ENCODE measurements at regions not wholly inside any gene's neighbourhood (a gene's known extent, or its start where the extent isn't known, plus 50 kb on each side); places are given as distances from the start of the nearest gene placed in this dataset.

DNA sequence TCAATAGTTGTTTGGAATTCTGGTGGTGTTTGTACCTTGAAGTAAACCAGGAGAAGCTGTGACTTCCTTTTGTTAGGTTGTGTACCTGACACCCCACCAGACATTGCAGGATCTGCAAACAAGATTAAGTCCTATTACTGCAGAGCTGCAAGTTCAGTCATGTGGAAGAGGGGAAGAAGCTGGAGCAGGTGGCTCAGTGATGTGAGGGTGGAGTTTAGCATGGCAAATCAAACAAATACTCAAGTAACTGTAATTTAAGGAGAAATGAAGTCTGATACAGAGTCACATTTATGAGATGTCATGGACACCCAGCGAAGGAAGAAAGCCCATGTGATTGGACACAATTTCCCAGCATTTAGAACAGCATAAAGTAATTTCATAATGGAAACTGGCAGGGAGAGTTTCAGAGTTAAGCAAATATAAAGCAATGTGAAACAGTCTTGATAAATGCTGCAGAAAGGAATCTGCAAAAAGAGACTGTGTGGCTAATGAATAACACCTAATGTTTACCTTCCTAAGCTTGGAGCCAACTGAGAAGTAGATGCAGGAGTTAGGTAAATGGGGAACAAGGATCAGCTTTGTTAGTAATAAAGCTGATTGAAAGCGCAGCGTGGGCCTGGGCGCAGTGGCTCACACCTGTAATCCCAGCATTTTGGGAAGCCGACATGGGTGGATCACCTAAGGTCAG, 249.1 kb downstream of the GBA3 start:
- no peak for DNase-seq

DNA sequence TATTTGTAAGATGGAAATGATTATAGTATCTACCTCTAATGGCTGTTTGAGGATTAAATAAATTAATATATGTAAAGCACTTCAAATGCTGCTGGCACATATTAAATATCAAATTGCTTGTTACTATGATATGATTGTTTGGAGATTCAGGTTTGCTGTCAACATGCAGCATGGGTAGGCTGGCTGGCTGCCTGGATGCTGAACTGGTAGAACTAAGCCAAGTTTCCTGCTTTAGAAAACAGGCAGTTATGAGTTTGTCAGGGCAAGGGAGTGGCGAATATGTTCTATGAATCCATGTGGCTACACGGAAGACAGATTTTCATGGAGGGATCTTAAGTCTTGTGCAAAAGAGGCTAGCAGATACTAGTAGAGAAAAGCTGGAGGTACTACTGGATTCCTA, 239.6 kb downstream of the GBA3 start:
- no peak for DNase-seq

DNA sequence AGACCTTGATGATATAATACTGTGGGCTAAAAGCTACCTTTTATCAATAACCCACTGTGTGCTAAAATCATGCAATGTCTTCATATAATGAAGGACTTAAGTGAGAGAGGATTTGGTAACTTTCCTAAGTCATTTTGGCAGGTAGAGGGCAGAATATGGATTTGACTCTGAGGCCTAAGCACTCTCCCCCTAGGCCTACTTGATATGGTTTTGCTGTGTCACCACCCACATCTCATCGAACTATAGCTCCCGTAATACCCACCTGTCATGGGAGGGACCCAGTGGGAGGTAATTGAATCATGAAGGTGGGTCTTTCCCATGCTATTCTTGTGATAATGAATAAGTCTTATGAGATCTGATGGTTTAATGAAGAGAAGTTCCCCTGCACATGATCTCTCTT, 229.7 kb downstream of the GBA3 start:
- DNase-seq, result no peak

DNA sequence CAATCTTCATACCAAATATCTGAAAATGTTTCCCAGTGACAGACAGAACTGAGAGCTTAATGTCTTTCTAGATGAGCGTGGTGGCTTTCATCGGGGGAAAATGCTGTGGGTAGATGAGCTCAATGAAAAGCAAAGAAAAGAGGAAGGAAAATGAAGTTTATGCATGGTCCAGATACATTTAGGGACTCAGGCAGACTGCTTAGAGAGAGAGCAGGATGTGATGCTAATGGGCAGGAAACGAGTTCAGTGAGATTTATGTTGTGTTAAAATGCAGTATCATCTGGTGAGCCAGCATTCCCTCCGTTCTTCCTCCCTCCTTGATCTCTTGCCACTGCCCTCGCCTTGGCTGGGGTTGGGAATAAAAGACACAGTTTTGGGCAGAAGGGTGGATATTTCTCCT, 229.2 kb downstream of the GBA3 start:
- no peak for DNase-seq

DNA sequence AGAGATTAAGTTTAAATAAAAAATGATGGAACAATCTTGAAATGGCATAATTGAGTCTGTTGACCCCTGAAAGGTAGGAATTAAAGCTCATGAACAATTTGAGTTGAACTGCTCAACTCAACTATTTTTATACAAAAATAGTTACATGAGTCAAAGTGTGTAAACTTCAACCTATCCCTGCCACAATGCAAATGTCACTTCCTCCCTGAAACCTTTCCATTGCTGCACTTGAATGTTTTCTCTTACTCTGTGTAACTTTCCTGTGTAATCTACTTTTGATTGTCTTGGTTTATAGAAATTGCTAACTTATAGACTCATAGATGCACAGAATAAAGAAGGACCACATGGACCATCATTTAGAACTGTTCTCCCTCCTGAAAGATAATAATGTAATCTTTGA, 218.5 kb downstream of the GBA3 start:
- no peak for DNase-seq

DNA sequence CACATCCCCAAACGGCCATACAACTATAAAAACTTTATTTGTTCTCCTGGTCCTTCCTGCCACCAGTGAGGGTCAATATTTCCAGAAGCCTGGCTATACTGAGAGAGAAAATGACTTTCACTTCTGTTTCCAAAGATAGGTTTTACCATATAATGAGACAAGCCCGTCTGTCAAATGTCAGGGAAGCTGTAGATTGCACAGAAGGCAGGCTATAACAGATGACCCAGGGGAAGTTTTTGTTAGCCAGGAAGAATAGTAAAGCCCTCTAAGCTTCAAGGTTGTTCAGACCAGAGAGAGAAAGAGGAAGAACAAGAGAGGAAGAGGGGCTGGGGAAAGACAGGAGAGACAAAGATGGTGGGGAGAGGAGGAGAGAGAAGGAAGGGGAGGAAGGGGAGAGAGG, 217.5 kb downstream of the GBA3 start:
- DNase-seq, result no peak

DNA sequence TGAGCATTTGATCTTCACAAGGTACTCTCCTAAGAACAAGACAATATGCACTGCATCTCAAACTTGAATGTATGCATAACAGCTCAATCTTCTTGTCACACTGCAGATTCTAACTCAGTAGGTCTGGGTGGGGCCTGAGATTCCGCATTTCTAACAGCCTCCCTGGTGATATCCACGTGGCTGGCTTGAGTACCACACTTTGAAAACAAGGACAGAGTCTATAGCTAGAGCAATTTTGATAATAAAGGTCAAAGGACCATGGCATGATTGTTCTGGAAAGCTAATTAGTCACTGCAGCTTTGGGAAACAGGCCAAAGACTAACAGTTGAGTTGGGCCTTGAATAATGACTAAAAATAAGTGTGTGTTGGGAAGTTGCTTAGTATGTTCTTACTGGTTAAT, 213.3 kb downstream of the GBA3 start:
- DNase-seq, result no peak

DNA sequence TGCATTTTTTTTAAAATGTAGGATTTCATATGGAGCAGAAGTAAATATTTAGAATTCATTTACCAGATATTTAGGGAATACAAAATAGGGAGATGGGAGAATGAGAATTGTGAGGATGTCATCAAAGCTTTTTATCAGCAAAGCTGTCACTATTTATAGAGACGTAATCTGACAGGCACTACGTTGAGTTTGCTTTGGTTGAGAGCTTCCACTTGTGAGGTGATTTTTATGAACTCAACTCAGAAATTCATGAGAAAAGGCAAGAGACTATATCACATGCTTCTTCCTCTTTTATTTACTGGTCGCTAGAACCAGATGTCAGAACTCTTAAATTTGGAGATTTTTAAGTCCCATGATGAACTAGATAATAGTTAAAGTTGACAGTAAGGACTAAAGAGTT, 211.2 kb downstream of the GBA3 start:
- DNase-seq, result no peak

DNA sequence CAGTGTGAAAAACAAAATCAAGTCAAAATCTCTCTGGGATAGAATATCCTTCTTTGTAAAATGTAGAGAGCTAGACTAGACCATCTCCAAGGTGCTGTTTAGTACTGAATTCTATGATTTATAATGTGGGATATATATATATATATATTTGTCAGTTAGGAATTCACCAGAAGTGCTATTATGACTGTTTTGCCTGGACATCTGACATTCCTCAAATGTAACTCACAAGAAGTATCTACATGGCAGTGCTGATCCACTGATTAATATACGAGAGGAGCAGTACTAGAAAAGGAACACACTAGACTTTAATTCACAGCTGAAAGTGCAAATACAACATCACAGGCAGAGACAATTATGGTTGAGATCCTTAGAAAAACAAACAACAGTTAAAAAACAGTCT, 208.9 kb downstream of the GBA3 start:
- no peak for DNase-seq

DNA sequence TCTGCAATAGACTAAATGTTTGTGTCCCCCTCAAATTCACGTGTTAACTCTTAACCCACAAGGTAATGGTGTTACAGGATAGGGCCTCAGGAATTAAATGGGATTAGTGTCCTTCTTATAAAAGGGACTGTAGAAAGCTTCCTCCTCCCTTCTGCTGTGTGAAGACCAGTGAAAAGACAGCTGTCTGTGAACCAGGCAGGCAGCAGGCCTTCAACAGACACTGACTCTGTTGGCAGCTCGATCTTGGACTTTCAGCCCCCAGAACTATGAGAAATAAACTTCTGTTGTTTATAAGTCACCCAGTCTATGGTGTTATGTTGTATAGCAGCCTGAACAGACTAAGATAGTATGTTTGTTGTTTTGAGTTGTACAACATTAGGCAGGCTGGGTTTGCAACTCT, 208.1 kb downstream of the GBA3 start:
- DNase-seq, result no peak

DNA sequence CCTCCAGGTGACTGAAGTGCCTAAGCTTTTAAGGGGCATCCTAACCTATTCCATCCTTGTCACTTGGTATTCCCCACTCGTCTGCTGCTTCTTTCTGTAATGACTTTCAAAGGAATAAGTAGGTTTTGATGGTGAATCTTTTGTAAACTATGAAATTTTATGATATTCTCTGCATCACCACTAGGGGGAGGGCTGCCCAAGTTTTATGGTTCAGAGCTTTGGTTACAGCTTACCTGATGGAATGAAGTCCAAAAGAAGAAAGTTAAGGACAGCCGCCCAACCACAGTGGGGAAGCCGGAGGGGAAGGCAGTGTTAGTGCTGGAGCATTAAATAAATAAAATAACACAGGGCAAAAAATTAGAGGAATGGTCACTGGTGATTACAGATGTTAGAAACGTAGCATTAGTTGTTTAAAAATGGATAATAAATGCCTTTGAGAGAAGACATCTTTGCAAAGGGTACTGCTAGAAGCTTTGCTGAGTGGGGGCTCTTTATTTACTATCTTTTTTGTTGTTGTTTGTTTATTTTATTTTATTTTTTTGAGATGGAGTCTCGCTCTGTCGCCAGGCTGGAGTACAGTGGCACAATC, 204.9 kb downstream of the GBA3 start:
- DNase-seq, result peak in 1 of 2 donors; percentile 4

DNA sequence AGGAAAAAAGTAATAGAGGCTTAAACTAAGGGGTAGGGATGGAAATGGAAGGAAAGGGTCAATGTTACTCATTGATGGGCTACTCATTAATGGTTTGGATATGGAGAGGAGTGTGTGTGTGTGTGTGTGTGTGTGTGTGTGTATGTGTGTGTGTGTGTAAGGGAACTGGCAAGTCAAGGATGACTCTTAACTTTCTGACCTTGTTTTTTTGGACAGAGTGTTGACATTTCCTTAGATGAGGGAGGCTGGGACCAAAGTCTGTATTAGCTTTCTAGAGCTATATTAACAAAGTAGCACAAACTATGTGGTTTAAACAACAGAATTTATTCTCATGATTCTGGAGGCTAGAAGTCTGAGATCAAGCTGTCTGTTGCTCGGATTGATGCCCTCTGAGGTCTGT, 202.7 kb downstream of the GBA3 start:
- DNase-seq, result no peak

DNA sequence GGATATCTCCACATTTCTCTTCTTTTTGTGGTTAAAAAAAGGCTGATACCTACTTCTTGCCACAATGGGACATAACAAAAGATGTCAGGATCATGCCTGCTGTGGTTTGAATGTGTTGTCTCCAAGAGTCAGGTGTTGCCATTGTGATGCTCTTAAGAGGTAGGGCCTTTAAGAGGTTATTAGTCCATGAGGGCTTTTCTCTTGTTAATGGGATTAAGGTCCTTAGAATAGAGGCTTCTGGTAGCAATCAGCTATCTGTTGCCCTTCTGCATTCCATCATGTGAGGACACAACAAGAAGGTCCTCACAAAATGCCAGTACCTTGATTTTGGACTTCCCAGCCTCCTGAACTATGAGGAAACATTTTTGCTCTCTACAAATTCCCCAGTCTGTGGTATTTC, 191.4 kb downstream of the GBA3 start:
- DNase-seq, result no peak

DNA sequence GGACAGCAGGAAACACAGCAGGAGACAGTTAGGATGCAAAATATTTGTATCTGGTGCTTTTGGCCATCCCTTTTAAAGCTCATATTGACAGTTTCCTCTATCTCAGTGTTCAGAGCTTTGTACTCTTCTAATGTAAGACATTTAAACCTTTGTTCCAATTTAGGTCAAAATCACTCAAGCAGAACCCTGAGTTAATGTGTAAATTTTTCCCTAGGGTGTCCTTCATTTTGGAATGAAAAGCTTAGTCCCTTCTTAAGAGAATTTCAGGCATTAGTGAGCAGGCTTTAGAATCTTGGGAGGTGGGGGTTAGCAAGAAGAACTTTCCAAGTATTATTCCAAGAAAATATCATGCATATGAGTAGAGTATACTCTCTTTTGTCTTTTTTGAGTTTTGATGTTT, 188.7 kb downstream of the GBA3 start:
- DNase-seq, result no peak

DNA sequence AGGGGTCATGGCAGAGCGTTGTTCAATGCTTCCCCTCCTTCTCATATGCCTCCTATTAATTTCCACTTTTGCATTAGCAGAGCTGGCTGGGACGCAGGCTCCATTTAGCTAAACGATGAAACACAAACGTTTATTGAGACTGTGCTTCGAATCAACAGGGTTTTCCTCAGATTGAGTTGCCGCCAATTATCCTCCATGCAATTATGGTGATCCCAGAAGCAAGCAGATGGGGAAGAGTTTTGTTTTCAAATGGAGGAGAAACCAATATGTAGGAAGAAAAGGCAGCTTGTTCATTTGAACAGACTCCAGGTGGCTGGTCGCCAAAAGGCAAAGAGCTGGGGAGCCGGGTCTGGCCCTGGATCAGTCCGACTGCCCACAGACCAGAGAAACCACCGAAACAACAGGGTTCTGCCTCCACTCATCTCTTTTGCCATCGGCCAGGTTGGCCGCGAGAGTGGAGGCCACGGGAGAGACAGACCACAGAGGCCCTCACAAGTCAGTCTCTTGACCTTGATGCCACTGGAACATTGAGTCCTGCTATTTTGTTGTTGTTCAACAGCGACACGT, 184.8 kb downstream of the GBA3 start:
- DNase-seq, result no peak

DNA sequence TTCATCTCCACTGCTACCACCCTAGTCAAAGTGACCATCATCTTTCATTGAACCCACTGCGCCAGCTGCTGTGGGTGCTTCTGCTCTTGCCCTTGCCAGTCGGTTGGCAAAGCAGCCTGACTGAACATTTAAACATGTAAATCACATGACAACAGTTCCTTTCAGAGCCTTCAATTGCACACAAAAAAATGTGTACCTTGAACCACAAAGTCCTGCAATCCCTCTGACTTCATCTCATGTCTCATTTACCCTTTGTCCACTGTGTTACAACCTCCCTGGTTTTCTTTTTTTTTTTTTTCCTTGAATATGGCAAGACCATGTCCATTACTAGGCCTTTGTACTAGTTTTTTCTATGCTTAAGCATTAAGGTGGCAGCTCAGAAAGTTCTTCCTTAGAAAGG, 183.5 kb downstream of the GBA3 start:
- no peak for DNase-seq

DNA sequence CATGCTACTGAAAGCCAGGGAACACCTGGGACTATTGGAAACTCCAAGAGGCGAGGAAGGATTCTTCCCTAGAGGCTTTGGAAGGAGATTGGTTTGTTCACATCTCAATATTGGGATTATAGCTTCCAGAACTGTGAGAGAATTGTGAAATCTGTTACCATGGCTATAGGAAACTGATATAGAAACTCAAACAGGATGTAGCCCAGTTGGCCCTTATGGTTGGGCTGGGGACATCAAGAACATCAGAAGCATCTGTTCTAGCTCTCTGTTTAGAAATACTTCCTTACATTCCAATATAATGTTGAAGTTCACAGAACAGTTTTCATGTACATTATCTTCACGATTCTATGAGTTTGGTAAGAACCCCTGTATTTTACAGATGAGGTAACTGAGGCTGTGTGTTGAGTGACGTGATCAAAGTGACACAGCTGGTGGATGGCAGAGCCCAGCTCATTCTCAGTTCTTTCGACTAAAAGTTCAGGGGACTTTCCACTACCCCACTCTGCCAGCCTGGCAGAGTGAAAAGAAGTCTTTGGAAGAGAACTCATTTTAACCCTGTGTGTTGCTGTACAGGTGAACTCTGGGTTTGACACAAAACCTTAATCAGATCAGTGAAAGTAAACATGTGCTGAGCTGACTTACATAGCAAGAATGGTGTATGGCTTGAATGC, 183.0 kb downstream of the GBA3 start:
- DNase-seq, result no peak

DNA sequence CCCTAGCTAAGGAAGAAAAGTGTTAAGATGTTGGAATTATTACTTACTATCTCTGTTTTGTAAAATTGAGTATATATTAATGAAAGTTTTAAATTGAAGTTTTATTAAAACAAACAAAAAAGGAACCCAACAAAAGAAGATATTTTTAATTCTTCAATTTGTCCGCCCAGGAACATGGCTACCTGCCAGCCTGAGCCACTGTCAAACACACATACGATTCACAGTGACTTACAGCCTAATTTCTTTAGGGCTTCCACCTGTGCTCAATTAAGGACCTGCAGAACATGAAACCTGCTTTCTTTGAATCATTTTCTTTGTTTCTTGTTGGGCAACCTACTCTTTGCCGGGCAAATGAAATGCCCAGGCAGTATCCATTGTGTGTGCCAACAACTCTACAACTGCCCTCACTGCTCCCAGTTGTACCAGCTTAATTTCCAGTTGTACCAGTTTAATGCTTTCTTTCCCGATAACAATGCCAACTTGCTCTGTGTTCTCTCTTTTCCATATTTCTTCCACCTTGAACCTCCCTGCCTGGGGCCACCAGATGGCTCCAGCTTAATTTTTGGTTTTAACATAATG, 181.7 kb downstream of the GBA3 start:
- no peak for DNase-seq

DNA sequence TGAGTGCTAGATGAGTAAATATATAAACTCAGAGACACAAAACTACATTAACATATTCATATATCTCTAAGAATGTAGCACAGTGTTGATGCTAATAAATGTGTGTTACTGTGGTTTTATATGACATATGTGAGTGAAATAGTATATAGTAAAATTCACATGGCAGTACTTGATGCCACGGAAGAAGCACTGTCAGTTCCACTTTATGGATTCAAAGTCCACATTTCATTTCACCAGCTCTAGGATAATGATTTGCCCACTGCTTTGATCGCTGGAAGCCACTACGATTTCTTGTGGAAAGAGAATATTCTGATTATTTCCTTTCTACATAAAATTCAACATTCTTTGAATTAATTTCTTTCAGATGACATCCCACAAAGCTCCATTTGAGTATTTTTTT, 181.2 kb downstream of the GBA3 start:
- DNase-seq, result no peak

DNA sequence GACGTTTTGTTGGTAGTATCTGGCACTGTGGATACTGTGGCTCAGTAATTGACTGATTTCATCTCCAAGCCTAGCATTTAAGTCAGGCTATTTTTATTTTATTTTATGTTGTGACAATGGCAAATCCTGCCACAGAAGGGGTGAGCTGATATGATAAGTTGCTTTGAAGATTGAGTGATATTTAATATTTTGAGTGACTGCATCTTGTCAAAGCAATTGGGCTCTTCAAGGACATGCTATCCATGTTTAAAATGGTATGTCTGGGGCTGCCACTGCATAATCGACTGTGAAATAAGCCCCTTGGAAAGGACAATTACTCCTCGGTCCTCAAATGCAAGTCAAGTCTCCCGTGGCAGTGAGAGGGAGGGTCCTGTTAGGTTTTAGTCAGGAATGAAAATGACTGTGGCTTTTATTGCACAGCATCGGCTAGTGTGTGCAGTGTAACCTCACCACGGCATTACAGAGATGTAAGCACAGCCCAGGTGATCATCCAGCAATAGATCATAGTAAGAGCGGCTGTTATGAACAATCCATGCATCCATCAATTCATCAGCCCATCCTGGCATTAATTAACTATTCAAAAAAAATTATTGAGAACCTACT, 178.2 kb downstream of the GBA3 start:
- DNase-seq, result no peak

DNA sequence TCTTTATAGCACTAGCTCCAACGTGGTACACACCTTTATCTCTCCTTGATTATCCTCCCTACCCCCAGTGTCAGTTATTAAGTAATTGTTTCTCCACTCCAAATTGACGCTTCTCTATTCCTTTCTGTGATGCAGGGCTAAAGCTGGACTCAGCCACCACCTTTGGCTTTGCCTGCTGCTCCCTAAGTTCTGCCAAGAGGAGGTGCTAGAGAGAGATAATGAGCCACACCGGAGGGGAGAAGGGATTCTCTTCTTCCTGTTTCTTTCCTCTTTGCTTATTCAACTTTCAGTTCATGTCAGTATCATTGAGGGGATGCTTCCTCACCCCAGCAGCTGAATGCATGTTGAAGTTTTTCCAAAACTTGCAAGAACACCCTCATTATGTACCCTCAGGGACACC, 176.5 kb downstream of the GBA3 start:
- no peak for DNase-seq

Data from CD4-positive, alpha-beta T cell treated with Interferon alpha-2 for 1 hour (primary cell).